GM23338 (cell line): ENCODE measurements at regions not wholly inside any gene's neighbourhood (a gene's known extent, or its start where the extent isn't known, plus 50 kb on each side); places are given as distances from the start of the nearest gene placed in this dataset.

Source experiments
- TF ChIP-seq, protein P1 (sequence below): IDR thresholded peaks from 2 replicates; pipeline ENCODE4 v1.6.1; 2016; ENCODE audit warnings: antibody characterized with exemption
- TF ChIP-seq, protein P2 (sequence below): IDR thresholded peaks from one replicate; pipeline ENCODE4 v1.6.1; 2018; ENCODE audit warnings: antibody characterized with exemption; ENCODE audit not compliant: unreplicated experiment

DNA sequence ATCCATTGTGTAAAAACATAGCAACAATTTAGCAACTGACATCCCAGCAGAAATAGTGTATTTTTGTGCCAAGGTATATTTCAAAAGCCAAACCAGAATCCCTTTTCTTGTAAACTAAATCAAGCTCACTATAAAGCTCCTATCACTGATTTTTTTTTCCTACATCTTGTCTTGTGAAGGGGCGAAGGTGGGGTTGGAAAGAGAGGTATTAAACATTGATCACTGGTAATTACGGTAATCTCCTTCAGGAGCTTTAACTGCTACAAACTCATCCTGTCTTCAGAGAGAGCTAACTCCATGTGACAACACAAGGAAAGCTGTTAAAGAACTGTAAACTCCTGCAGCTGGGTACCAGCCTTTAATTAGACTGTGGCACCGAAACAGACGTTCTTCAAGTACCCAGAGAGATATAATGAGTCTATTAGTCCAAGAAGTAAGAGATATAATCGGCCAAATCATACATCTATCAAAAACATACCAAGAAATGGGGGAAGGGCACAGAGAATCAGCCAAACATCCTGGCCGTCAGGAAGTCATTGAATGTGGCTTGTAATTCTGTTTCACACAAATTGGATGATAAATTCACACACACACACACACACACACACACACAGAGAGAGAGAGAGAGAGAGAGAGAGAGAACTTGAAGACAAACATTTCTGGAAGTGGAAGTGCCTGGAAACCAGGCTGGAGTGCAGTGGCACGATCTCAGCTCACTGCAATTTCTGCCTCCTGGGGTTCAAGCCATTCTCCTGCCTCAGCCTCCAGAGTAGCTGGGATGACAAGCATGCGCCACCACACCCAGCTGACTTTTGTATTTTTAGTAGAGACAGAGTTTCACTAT is 111.9 kb upstream of the PPARGC1A start:
- TF ChIP-seq, protein P1, sequence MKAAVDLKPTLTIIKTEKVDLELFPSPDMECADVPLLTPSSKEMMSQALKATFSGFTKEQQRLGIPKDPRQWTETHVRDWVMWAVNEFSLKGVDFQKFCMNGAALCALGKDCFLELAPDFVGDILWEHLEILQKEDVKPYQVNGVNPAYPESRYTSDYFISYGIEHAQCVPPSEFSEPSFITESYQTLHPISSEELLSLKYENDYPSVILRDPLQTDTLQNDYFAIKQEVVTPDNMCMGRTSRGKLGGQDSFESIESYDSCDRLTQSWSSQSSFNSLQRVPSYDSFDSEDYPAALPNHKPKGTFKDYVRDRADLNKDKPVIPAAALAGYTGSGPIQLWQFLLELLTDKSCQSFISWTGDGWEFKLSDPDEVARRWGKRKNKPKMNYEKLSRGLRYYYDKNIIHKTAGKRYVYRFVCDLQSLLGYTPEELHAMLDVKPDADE = no peak
- TF ChIP-seq, protein P2, sequence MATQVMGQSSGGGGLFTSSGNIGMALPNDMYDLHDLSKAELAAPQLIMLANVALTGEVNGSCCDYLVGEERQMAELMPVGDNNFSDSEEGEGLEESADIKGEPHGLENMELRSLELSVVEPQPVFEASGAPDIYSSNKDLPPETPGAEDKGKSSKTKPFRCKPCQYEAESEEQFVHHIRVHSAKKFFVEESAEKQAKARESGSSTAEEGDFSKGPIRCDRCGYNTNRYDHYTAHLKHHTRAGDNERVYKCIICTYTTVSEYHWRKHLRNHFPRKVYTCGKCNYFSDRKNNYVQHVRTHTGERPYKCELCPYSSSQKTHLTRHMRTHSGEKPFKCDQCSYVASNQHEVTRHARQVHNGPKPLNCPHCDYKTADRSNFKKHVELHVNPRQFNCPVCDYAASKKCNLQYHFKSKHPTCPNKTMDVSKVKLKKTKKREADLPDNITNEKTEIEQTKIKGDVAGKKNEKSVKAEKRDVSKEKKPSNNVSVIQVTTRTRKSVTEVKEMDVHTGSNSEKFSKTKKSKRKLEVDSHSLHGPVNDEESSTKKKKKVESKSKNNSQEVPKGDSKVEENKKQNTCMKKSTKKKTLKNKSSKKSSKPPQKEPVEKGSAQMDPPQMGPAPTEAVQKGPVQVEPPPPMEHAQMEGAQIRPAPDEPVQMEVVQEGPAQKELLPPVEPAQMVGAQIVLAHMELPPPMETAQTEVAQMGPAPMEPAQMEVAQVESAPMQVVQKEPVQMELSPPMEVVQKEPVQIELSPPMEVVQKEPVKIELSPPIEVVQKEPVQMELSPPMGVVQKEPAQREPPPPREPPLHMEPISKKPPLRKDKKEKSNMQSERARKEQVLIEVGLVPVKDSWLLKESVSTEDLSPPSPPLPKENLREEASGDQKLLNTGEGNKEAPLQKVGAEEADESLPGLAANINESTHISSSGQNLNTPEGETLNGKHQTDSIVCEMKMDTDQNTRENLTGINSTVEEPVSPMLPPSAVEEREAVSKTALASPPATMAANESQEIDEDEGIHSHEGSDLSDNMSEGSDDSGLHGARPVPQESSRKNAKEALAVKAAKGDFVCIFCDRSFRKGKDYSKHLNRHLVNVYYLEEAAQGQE = no peak
